Glutamatergic neuron (in vitro differentiated cells): ENCODE measurements at regions not wholly inside any gene's neighbourhood (a gene's known extent, or its start where the extent isn't known, plus 50 kb on each side); places are given as distances from the start of the nearest gene placed in this dataset.

Source experiments
- DNase-seq: peaks from one replicate; pipeline ENCODE4 v3.0.0; 2022
- H3K27ac Mint-ChIP-seq: one replicate; pipeline ENCODE4 v1.8.0; 2020; ENCODE audit warnings: mild to moderate bottlenecking, mixed read lengths, inconsistent platforms; ENCODE audit not compliant: unreplicated experiment
- H3K27me3 Mint-ChIP-seq: one replicate; pipeline ENCODE4 v1.8.0; 2020; ENCODE audit warnings: mild to moderate bottlenecking, moderate library complexity, mixed read lengths, inconsistent platforms; ENCODE audit not compliant: unreplicated experiment
- H3K36me3 Mint-ChIP-seq: one replicate; pipeline ENCODE4 v1.8.0; 2020; ENCODE audit warnings: mild to moderate bottlenecking, mixed read lengths, inconsistent platforms; ENCODE audit not compliant: unreplicated experiment
- H3K4me1 Mint-ChIP-seq: one replicate; pipeline ENCODE4 v1.8.0; 2020; ENCODE audit warnings: mild to moderate bottlenecking, low read depth, mixed read lengths, inconsistent platforms; ENCODE audit not compliant: unreplicated experiment
- H3K4me3 Mint-ChIP-seq: one replicate; pipeline ENCODE4 v1.8.0; 2020; ENCODE audit warnings: mild to moderate bottlenecking, mixed read lengths, inconsistent platforms; ENCODE audit not compliant: unreplicated experiment
- H3K9me3 Mint-ChIP-seq: one replicate; pipeline ENCODE4 v1.8.0; 2020; ENCODE audit warnings: mild to moderate bottlenecking, moderate library complexity, mixed read lengths, inconsistent platforms; ENCODE audit not compliant: unreplicated experiment
- CTCF ChIP-seq: fragments of 200-600 bp; sonication (generic); IDR thresholded peaks from one replicate; pipeline ENCODE4 v1.5.0; 2021; ENCODE audit not compliant: partially characterized antibody, unreplicated experiment

GRCh38 chr7:111666260-111666659 is 104.0 kb upstream of the IMMP2L start:
- H3K27me3 Mint-ChIP-seq = no peaks in the 10 kb centered on the region
- no peaks in the 10 kb centered on the region for H3K9me3 Mint-ChIP-seq
- no peaks in the 10 kb centered on the region for H3K36me3 Mint-ChIP-seq
- H3K27ac Mint-ChIP-seq = no peak overlapping the region
- TF ChIP-seq CTCF = no peak
- H3K4me3 Mint-ChIP-seq = no peak overlapping the region
- no peak for DNase-seq
- no peaks in the 10 kb centered on the region for H3K4me1 Mint-ChIP-seq

- Mint-ChIP-seq H3K36me3 (peaks cover 5% of the 10 kb centered on the region), H3K4me1 (no peaks in the 10 kb centered on the region), H3K9me3 (no peaks in the 10 kb centered on the region), H3K27me3 (no peaks in the 10 kb centered on the region), H3K27ac (no peak overlapping the region), H3K4me3 (no peak overlapping the region)
- TF ChIP-seq CTCF = no peak
- DNase-seq = no peak
These were observed 101.5 kb upstream of the IMMP2L start for GRCh38 chr7:111663771-111664170.

GRCh38 chr7:111662386-111662785 is 100.1 kb upstream of the IMMP2L start:
- Mint-ChIP-seq H3K4me3 (no peak overlapping the region), H3K9me3 (no peaks in the 10 kb centered on the region), H3K36me3 (peaks cover 5% of the 10 kb centered on the region), H3K27ac (no peak overlapping the region), H3K4me1 (no peaks in the 10 kb centered on the region), H3K27me3 (no peaks in the 10 kb centered on the region)
- no peak for DNase-seq
- TF ChIP-seq CTCF = no peak

GRCh38 chr7:111660478-111660877 is 98.2 kb upstream of the IMMP2L start:
- no peak overlapping the region for H3K27ac Mint-ChIP-seq
- DNase-seq = no peak

DNA sequence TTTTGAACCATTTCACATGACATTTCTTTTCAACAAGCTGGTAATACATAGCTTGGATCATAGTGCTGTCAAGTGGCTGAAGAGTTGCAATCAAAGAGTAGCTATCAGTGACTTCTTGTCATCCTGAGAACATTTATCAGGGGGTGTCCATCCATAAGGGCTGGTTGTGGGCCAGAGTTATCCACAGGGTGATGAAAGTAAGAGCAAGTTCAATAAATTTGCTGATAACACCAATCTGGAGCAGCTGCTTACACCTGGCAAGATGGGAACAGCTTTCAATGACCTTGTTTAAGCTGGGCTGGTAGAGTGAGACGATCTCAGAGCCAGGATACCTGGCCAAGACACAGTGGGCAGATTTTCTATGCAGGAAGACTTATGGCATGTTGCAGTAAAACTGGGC is 96.3 kb upstream of the IMMP2L start:
- Mint-ChIP-seq H3K4me3 (no peak overlapping the region), H3K9me3 (peaks cover 2% of the 10 kb centered on the region), H3K27me3 (no peaks in the 10 kb centered on the region), H3K36me3 (peaks cover 5% of the 10 kb centered on the region), H3K27ac (no peak overlapping the region), H3K4me1 (no peaks in the 10 kb centered on the region)
- no peak for DNase-seq
- TF ChIP-seq CTCF = no peak

More at GRCh38 chr7:111660478-111660877, 98.2 kb upstream of the IMMP2L start:
- no peak for TF ChIP-seq CTCF
- no peak overlapping the region for H3K4me3 Mint-ChIP-seq
- H3K4me1 Mint-ChIP-seq = no peaks in the 10 kb centered on the region
- H3K9me3 Mint-ChIP-seq = no peaks in the 10 kb centered on the region
- no peaks in the 10 kb centered on the region for H3K27me3 Mint-ChIP-seq
- H3K36me3 Mint-ChIP-seq = peaks cover 5% of the 10 kb centered on the region
